WERI-Rb-1 (cell line): ENCODE measurements at regions not wholly inside any gene's neighbourhood (a gene's known extent, or its start where the extent isn't known, plus 50 kb on each side); places are given as distances from the start of the nearest gene placed in this dataset.
"Not testable (repeated sequence)": the region's sequence is repeated elsewhere in the genome, so short reads cannot be mapped to it uniquely, and the experiment has no call there.

ENCODE experiments used
- DNase-seq: peaks from one replicate; pipeline ENCODE4 v3.0.0-alpha.2; 2020
- H3K27ac ChIP-seq: fragments of 250-450 bp; sonication (Bioruptor Pico); 2 replicates; pipeline ENCODE4 v1.5.1; 2020; ENCODE audit warnings: mild to moderate bottlenecking, moderate library complexity
- H3K27me3 ChIP-seq: fragments of 250-450 bp; sonication (Bioruptor Pico); 2 replicates; pipeline ENCODE4 v1.5.1; 2021; ENCODE audit warnings: mild to moderate bottlenecking, low read depth, moderate library complexity; ENCODE audit not compliant: insufficient read depth, severe bottlenecking
- H3K36me3 ChIP-seq: fragments of 250-450 bp; sonication (Bioruptor Pico); 2 replicates; pipeline ENCODE4 v1.5.1; 2020; ENCODE audit warnings: mild to moderate bottlenecking, moderate library complexity
- H3K4me3 ChIP-seq: 2 replicates; pipeline ENCODE4 v1.5.1; 2011; ENCODE audit warnings: low read depth, mild to moderate bottlenecking, control low read depth, low read length
- H3K9me3 ChIP-seq: fragments of 250-450 bp; sonication (Bioruptor Pico); 2 replicates; pipeline ENCODE4 v1.5.1; 2021; ENCODE audit warnings: mild to moderate bottlenecking, moderate library complexity; ENCODE audit not compliant: severe bottlenecking
- CTCF ChIP-seq: IDR thresholded peaks from 2 replicates; pipeline ENCODE4 v1.5.1; 2011; ENCODE audit warnings: low read depth, mild to moderate bottlenecking, control low read depth, inconsistent platforms, low read length

GRCh38 chr1:73310797-73311381 lies 887.1 kb downstream of the LRRIQ3 start:
- H3K9me3 ChIP-seq: no peaks in the 10 kb centered on the region
- H3K4me3 ChIP-seq: no peak overlapping the region
- TF ChIP-seq CTCF: no peak
- no peaks in the 10 kb centered on the region for H3K27me3 ChIP-seq
- H3K36me3 ChIP-seq: no peaks in the 10 kb centered on the region
- DNase-seq: no peak
- no peak overlapping the region for H3K27ac ChIP-seq

- Histone ChIP-seq H3K27me3 (no peaks in the 10 kb centered on the region), H3K9me3 (no peaks in the 10 kb centered on the region), H3K4me3 (no peak overlapping the region), H3K27ac (no peak overlapping the region), H3K36me3 (no peaks in the 10 kb centered on the region)
- DNase-seq: no peak
- no peak for TF ChIP-seq CTCF
These were observed 890.9 kb downstream of the LRRIQ3 start for GRCh38 chr1:73306899-73307555.

- TF ChIP-seq CTCF: no peak
- DNase-seq: no peak
- Histone ChIP-seq H3K27me3 (no peaks in the 10 kb centered on the region), H3K4me3 (no peak overlapping the region), H3K9me3 (no peaks in the 10 kb centered on the region), H3K27ac (no peak overlapping the region), H3K36me3 (no peaks in the 10 kb centered on the region)
These were observed 924.1 kb downstream of the LRRIQ3 start for GRCh38 chr1:73273886-73274285.

- DNase-seq, H3K27me3 ChIP-seq, H3K27ac ChIP-seq, H3K36me3 ChIP-seq, H3K9me3 ChIP-seq, H3K4me3 ChIP-seq: not testable (repeated sequence)
These were observed 952.8 kb downstream of the LRRIQ3 start for GRCh38 chr1:73245196-73245595.

- TF ChIP-seq CTCF: no peak
- no peaks in the 10 kb centered on the region for H3K27me3 ChIP-seq
- no peak for DNase-seq
- no peak overlapping the region for H3K27ac ChIP-seq
- no peaks in the 10 kb centered on the region for H3K36me3 ChIP-seq
- peaks cover 2% of the 10 kb centered on the region for H3K9me3 ChIP-seq
- H3K4me3 ChIP-seq: no peak overlapping the region
These were observed 936.7 kb upstream of the NEGR1 start for GRCh38 chr1:73218995-73219546.

GRCh38 chr1:73205294-73205973 lies 923.1 kb upstream of the NEGR1 start:
- no peak for DNase-seq
- TF ChIP-seq CTCF: peak; percentile 47
- H3K27me3 ChIP-seq: no peaks in the 10 kb centered on the region
- no peak overlapping the region for H3K4me3 ChIP-seq
- H3K9me3 ChIP-seq: no peaks in the 10 kb centered on the region
- no peaks in the 10 kb centered on the region for H3K36me3 ChIP-seq
- no peak overlapping the region for H3K27ac ChIP-seq
